ENCODE measurements at regions not wholly inside any gene's neighbourhood (a gene's known extent, or its start where the extent isn't known, plus 50 kb on each side); places are given as distances from the start of the nearest gene placed in this dataset.
"Not testable (repeated sequence)": the region's sequence is repeated elsewhere in the genome, so short reads cannot be mapped to it uniquely, and the experiment has no call there.

- intact Hi-C loops (cut with micrococcal nuclease) = no loop called here
- DNase-seq (no peak), ATAC-seq (no peak)
These were observed 223.3 kb upstream of the THUMPD2 start for GRCh38 chr2:40002339-40002738.

- no peak for ATAC-seq
- intact Hi-C loops (cut with micrococcal nuclease) = no loop called here
These were observed 220.8 kb upstream of the THUMPD2 start for GRCh38 chr2:39999864-40000263.

GRCh38 chr2:39998617-39999016 lies 219.6 kb upstream of the THUMPD2 start:
- intact Hi-C loops (cut with micrococcal nuclease) = no loop called here
- ATAC-seq = no peak
- no peak for DNase-seq

More at GRCh38 chr2:39999864-40000263, 220.8 kb upstream of the THUMPD2 start:
- DNase-seq = no peak

- no peak for DNase-seq
- no peak for ATAC-seq
- intact Hi-C loops (cut with micrococcal nuclease) = no loop called here
These were observed 217.6 kb upstream of the THUMPD2 start for GRCh38 chr2:39996653-39997080.

- intact Hi-C loops (cut with micrococcal nuclease) = no loop called here
- DNase-seq (no peak), ATAC-seq (no peak)
These were observed 216.1 kb upstream of the THUMPD2 start for GRCh38 chr2:39995005-39995737.

GRCh38 chr2:39994151-39994550 lies 215.1 kb upstream of the THUMPD2 start:
- DNase-seq (no peak), ATAC-seq (no peak)
- intact Hi-C loops (cut with micrococcal nuclease) = no loop called here

- intact Hi-C loops (cut with micrococcal nuclease) = no loop called here
- DNase-seq = no peak
- no peak for ATAC-seq
These were observed 212.2 kb upstream of the THUMPD2 start for GRCh38 chr2:39991298-39991697.

GRCh38 chr2:39990335-39990900 lies 211.4 kb upstream of the THUMPD2 start:
- intact Hi-C loops (cut with micrococcal nuclease) = no loop called here
- ATAC-seq = no peak
- DNase-seq = no peak

GRCh38 chr2:39989888-39990287 lies 210.8 kb upstream of the THUMPD2 start:
- DNase-seq (no peak), ATAC-seq (no peak)
- intact Hi-C loops (cut with micrococcal nuclease) = no loop called here

- intact Hi-C loops (cut with micrococcal nuclease) = no loop called here
- ATAC-seq = no peak
- DNase-seq = no peak
These were observed 202.8 kb upstream of the THUMPD2 start for GRCh38 chr2:39981883-39982311.

- ATAC-seq (no peak), DNase-seq (no peak)
- intact Hi-C loops (cut with micrococcal nuclease) = no loop called here
These were observed 196.5 kb upstream of the THUMPD2 start for GRCh38 chr2:39975476-39976020.

GRCh38 chr2:39968037-39968436 lies 189.0 kb upstream of the THUMPD2 start:
- ATAC-seq = no peak

GRCh38 chr2:39960681-39961080 lies 181.6 kb upstream of the THUMPD2 start:
- DNase-seq; intact Hi-C loops (cut with micrococcal nuclease); ATAC-seq: not testable (repeated sequence)

More at GRCh38 chr2:39968037-39968436, 189.0 kb upstream of the THUMPD2 start:
- intact Hi-C loops (cut with micrococcal nuclease) = no loop called here
- DNase-seq = no peak

- intact Hi-C loops (cut with micrococcal nuclease) = no loop called here
- no peak for DNase-seq
- no peak for ATAC-seq
These were observed 175.3 kb upstream of the THUMPD2 start for GRCh38 chr2:39954346-39954745.

- ATAC-seq = no peak
- intact Hi-C loops (cut with micrococcal nuclease) = no loop called here
- DNase-seq = no peak
These were observed 170.1 kb upstream of the THUMPD2 start for GRCh38 chr2:39949131-39949530.

- ATAC-seq (no peak), DNase-seq (no peak)
- intact Hi-C loops (cut with micrococcal nuclease) = no loop called here
These were observed 169.1 kb upstream of the THUMPD2 start for GRCh38 chr2:39948016-39948719.

GRCh38 chr2:39947294-39948015 lies 168.4 kb upstream of the THUMPD2 start:
- DNase-seq (no peak), ATAC-seq (no peak)
- intact Hi-C loops (cut with micrococcal nuclease) = no loop called here

GRCh38 chr2:39942950-39943349 lies 163.9 kb upstream of the THUMPD2 start:
- intact Hi-C loops (cut with micrococcal nuclease) = no loop called here
- DNase-seq (no peak), ATAC-seq (no peak)

GRCh38 chr2:39938035-39938835 lies 159.2 kb upstream of the THUMPD2 start:
- ATAC-seq = no peak
- DNase-seq = no peak
- intact Hi-C loops (cut with micrococcal nuclease) = no loop called here

Measured in left ventricle myocardium superior (tissue), 1 donor.